DOHH2 (cell line): ENCODE measurements at regions not wholly inside any gene's neighbourhood (a gene's known extent, or its start where the extent isn't known, plus 50 kb on each side); places are given as distances from the start of the nearest gene placed in this dataset.
"Not testable (repeated sequence)": the region's sequence is repeated elsewhere in the genome, so short reads cannot be mapped to it uniquely, and the experiment has no call there.

Experiments used
- H3F3A ChIP-seq: fragments of 200-600 bp; sonication (generic), shearing (Covaris generic); 2 replicates; pipeline ENCODE4 v1.6.0; 2016; ENCODE audit warnings: antibody characterized with exemption, mild to moderate bottlenecking; ENCODE audit not compliant: control insufficient read depth, insufficient read depth
- H3K27ac ChIP-seq: fragments of 200-600 bp; sonication (generic); 2 replicates; pipeline ENCODE4 v1.5.1; 2014; ENCODE audit warnings: low read depth, mild to moderate bottlenecking, low read length, moderate library complexity
- H3K27me3 ChIP-seq: fragments of 200-600 bp; sonication (generic); 2 replicates; pipeline ENCODE4 v1.6.1; 2014; ENCODE audit warnings: mild to moderate bottlenecking, low read length, mixed read lengths; ENCODE audit not compliant: control insufficient read depth
- H3K36me3 ChIP-seq: fragments of 200-600 bp; sonication (generic); 2 replicates; pipeline ENCODE4 v1.6.1; 2014; ENCODE audit warnings: mild to moderate bottlenecking, low read length, moderate library complexity, mixed read lengths; ENCODE audit not compliant: control insufficient read depth
- H3K4me1 ChIP-seq: fragments of 200-600 bp; sonication (generic); 2 replicates; pipeline ENCODE4 v1.6.1; 2014; ENCODE audit warnings: mild to moderate bottlenecking, low read length, mixed read lengths; ENCODE audit not compliant: control insufficient read depth
- H3K4me2 ChIP-seq: fragments of 200-600 bp; sonication (generic); 2 replicates; pipeline ENCODE4 v1.6.0; 2014; ENCODE audit warnings: mild to moderate bottlenecking, low read length, moderate library complexity
- H3K4me3 ChIP-seq: fragments of 200-600 bp; sonication (generic); 2 replicates; pipeline ENCODE4 v1.5.1; 2014; ENCODE audit warnings: mild to moderate bottlenecking, low read length, mixed read lengths
- H3K79me2 ChIP-seq: fragments of 200-600 bp; sonication (generic); 2 replicates; pipeline ENCODE4 v1.6.1; 2014; ENCODE audit warnings: mild to moderate bottlenecking, low read length, mixed read lengths; ENCODE audit not compliant: control insufficient read depth
- H3K9me2 ChIP-seq: fragments of 200-600 bp; sonication (generic); replicated peaks from 2 replicates; pipeline ENCODE4 v1.6.1; 2014; ENCODE audit warnings: mild to moderate bottlenecking, low read length, mixed read lengths; ENCODE audit not compliant: control insufficient read depth
- H3K9me3 ChIP-seq: fragments of 200-600 bp; sonication (generic); 2 replicates; pipeline ENCODE4 v1.6.1; 2014; ENCODE audit warnings: antibody characterized with exemption, low read length, mixed read lengths; ENCODE audit not compliant: control insufficient read depth, insufficient read depth
- H4K20me1 ChIP-seq: fragments of 200-600 bp; sonication (generic); 2 replicates; pipeline ENCODE4 v1.6.0; 2014; ENCODE audit warnings: low read depth, mild to moderate bottlenecking, antibody characterized with exemption, low read length, moderate library complexity; ENCODE audit not compliant: control insufficient read depth, insufficient read depth

GRCh38 chr3:198139037-198139436, 179.0 kb downstream of the LMLN start:
- not testable (repeated sequence) for H4K20me1 ChIP-seq, H3K27me3 ChIP-seq, H3K9me2 ChIP-seq, H3K27ac ChIP-seq, H3K79me2 ChIP-seq, H3K4me1 ChIP-seq, H3K4me2 ChIP-seq, H3K4me3 ChIP-seq, H3F3A ChIP-seq, H3K9me3 ChIP-seq, H3K36me3 ChIP-seq

GRCh38 chr3:198139513-198140167, 179.6 kb downstream of the LMLN start:
- H3K79me2 ChIP-seq, H3K27ac ChIP-seq, H3K9me2 ChIP-seq, H3K9me3 ChIP-seq, H3F3A ChIP-seq, H4K20me1 ChIP-seq, H3K4me3 ChIP-seq, H3K27me3 ChIP-seq, H3K4me1 ChIP-seq, H3K36me3 ChIP-seq, H3K4me2 ChIP-seq: not testable (repeated sequence)

- not testable (repeated sequence) for H4K20me1 ChIP-seq, H3K27ac ChIP-seq
Measured at GRCh38 chr3:198143300-198144137, 183.5 kb downstream of the LMLN start.

GRCh38 chr3:198145231-198145784, 185.3 kb downstream of the LMLN start:
- not testable (repeated sequence) for H3F3A ChIP-seq, H3K4me3 ChIP-seq, H3K9me3 ChIP-seq, H3K27me3 ChIP-seq, H3K79me2 ChIP-seq, H3K9me2 ChIP-seq, H4K20me1 ChIP-seq, H3K4me2 ChIP-seq, H3K27ac ChIP-seq, H3K36me3 ChIP-seq, H3K4me1 ChIP-seq

More at GRCh38 chr3:198143300-198144137, 183.5 kb downstream of the LMLN start:
- not testable (repeated sequence) for H3K79me2 ChIP-seq, H3K36me3 ChIP-seq, H3K9me2 ChIP-seq, H3K4me3 ChIP-seq, H3K9me3 ChIP-seq, H3K4me1 ChIP-seq, H3K27me3 ChIP-seq, H3F3A ChIP-seq, H3K4me2 ChIP-seq

GRCh38 chr3:198146070-198146469, 186.1 kb downstream of the LMLN start:
- H3K4me2 ChIP-seq, result not testable (repeated sequence)

GRCh38 chr3:198146559-198147164, 186.6 kb downstream of the LMLN start:
- H3K9me3 ChIP-seq, H3F3A ChIP-seq, H3K27me3 ChIP-seq, H3K4me3 ChIP-seq, H4K20me1 ChIP-seq, H3K4me1 ChIP-seq, H3K79me2 ChIP-seq, H3K27ac ChIP-seq, H3K36me3 ChIP-seq, H3K4me2 ChIP-seq, H3K9me2 ChIP-seq: not testable (repeated sequence)

More at GRCh38 chr3:198146070-198146469, 186.1 kb downstream of the LMLN start:
- H3K4me3 ChIP-seq, H3K4me1 ChIP-seq, H3K9me3 ChIP-seq, H3F3A ChIP-seq, H3K27ac ChIP-seq, H3K27me3 ChIP-seq, H4K20me1 ChIP-seq, H3K9me2 ChIP-seq, H3K36me3 ChIP-seq, H3K79me2 ChIP-seq: not testable (repeated sequence)

- not testable (repeated sequence) for H3K4me3 ChIP-seq, H3K4me2 ChIP-seq, H3K79me2 ChIP-seq, H4K20me1 ChIP-seq, H3K4me1 ChIP-seq, H3K9me2 ChIP-seq, H3F3A ChIP-seq, H3K9me3 ChIP-seq, H3K27me3 ChIP-seq, H3K36me3 ChIP-seq, H3K27ac ChIP-seq
Measured at GRCh38 chr3:198147213-198147612, 187.2 kb downstream of the LMLN start.

- not testable (repeated sequence) for H3K27me3 ChIP-seq, H3K27ac ChIP-seq, H3K9me2 ChIP-seq, H4K20me1 ChIP-seq, H3K79me2 ChIP-seq, H3F3A ChIP-seq, H3K4me1 ChIP-seq, H3K36me3 ChIP-seq, H3K9me3 ChIP-seq, H3K4me2 ChIP-seq, H3K4me3 ChIP-seq
Measured at GRCh38 chr3:198147993-198148392, 188.0 kb downstream of the LMLN start.
